ENCODE measurements at regions not wholly inside any gene's neighbourhood (a gene's known extent, or its start where the extent isn't known, plus 50 kb on each side); places are given as distances from the start of the nearest gene placed in this dataset.

- TF ChIP-seq CTCF (conservative IDR thresholded peaks at IDR 0.05 in 1 of 2, IDR thresholded peaks at IDR 0.05 in 1 of 2; ENCODE audit: low read depth in 1 of 2, low read length in 2 of 2) (no peak), EZH2 (IDR thresholded peaks at IDR 0.05; ENCODE audit: low read length, missing control alignments) (no peak)
Measured at GRCh38 chr3:25944329-25944728, 154.4 kb downstream of the OXSM start.
